ENCODE measurements at regions not wholly inside any gene's neighbourhood (a gene's known extent, or its start where the extent isn't known, plus 50 kb on each side); places are given as distances from the start of the nearest gene placed in this dataset.

- Mint-ChIP-seq H3K36me3 (no peaks in the 10 kb centered on the region), H3K27ac (no peak overlapping the region), H3K9me3 (peaks cover 3 to 15% (median 9%) of the 10 kb centered on the region in 7 donors), H3K27me3 (ENCODE audit: low read depth in 3 of 3) (no peaks in the 10 kb centered on the region), H3K4me3 (no peak overlapping the region), H3K4me1 (no peaks in the 10 kb centered on the region)
- no peak for TF ChIP-seq CTCF (IDR thresholded peaks at IDR 0.05)
- Histone ChIP-seq H3K9ac (ENCODE audit: insufficient read depth, low read length, poor library complexity, severe bottlenecking) (no peak overlapping the region), H4K20me1 (ENCODE audit: insufficient read depth, low read length) (no peaks in the 10 kb centered on the region), H3K4me2 (replicated peaks; ENCODE audit: extremely low read depth, low read length, poor library complexity, severe bottlenecking) (no peak overlapping the region), H2AFZ (ENCODE audit: insufficient read depth, low read depth, low read length, poor library complexity, severe bottlenecking) (no peak overlapping the region), H3K9me3 (replicated peaks in 1 of 2; ENCODE audit: control insufficient read depth in 1 of 2, insufficient read depth in 1 of 2, low read length in 2 of 2) (peaks cover 0 to 7% of the 10 kb centered on the region in 2 donors), H3K79me2 (ENCODE audit: insufficient read depth, low read length) (no peaks in the 10 kb centered on the region), H3K27me3 (ENCODE audit: control insufficient read depth in 2 of 2, insufficient read depth in 2 of 2, low read length in 2 of 2) (no peaks in the 10 kb centered on the region), H3K4me3 (replicated peaks in 1 of 3; ENCODE audit: low read depth in 2 of 3, low read length in 3 of 3) (no peak overlapping the region), H3K36me3 (replicated peaks in 1 of 2; ENCODE audit: control insufficient read depth in 1 of 2, insufficient read depth in 2 of 2, low read length in 2 of 2) (no peaks in the 10 kb centered on the region), H3K27ac (ENCODE audit: low read depth in 1 of 2, low read length in 2 of 2) (no peak overlapping the region), H3K4me1 (ENCODE audit: control insufficient read depth in 1 of 2, insufficient read depth in 2 of 2, low read length in 2 of 2) (no peaks in the 10 kb centered on the region)
- no peak for DNase-seq
- WGBS (ENCODE audit: insufficient coverage), result no CpG with 5 or more reads among the region's 1 CpG
- intact Hi-C loops (cut with micrococcal nuclease), result no loop called here
Observed at GRCh38 chr2:66000901-66001300, 434.0 kb upstream of the MEIS1 start.

DNA sequence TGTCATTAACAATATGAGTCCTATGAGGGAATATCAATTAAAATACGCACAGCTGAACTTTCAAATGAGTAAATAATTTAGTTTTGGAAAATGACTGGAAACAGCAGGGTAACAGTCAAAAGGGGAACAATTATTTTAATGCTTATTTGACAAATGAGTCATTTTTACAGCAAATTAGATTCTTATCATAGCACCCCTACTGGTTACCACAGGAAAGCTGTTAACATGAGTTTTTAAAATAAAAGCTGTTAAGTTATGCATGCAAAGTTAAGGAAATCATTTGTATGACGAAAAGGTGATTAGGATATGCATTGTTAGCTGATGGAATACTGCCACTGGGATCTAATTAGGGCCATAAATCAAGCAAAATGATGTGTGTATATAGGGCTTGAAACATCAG, 435.1 kb upstream of the MEIS1 start:
- Histone ChIP-seq H3K36me3 (replicated peaks in 1 of 2; ENCODE audit: control insufficient read depth in 1 of 2, insufficient read depth in 2 of 2, low read length in 2 of 2) (no peaks in the 10 kb centered on the region), H3K27ac (ENCODE audit: low read depth in 1 of 2, low read length in 2 of 2) (no peak overlapping the region), H4K20me1 (ENCODE audit: insufficient read depth, low read length) (no peaks in the 10 kb centered on the region), H3K9ac (ENCODE audit: insufficient read depth, low read length, poor library complexity, severe bottlenecking) (no peak overlapping the region), H3K4me2 (replicated peaks; ENCODE audit: extremely low read depth, low read length, poor library complexity, severe bottlenecking) (no peak overlapping the region), H2AFZ (ENCODE audit: insufficient read depth, low read depth, low read length, poor library complexity, severe bottlenecking) (no peak overlapping the region), H3K79me2 (ENCODE audit: insufficient read depth, low read length) (no peaks in the 10 kb centered on the region), H3K4me1 (ENCODE audit: control insufficient read depth in 1 of 2, insufficient read depth in 2 of 2, low read length in 2 of 2) (no peaks in the 10 kb centered on the region), H3K9me3 (replicated peaks in 1 of 2; ENCODE audit: control insufficient read depth in 1 of 2, insufficient read depth in 1 of 2, low read length in 2 of 2) (peaks cover 0 to 7% of the 10 kb centered on the region in 2 donors), H3K27me3 (ENCODE audit: control insufficient read depth in 2 of 2, insufficient read depth in 2 of 2, low read length in 2 of 2) (no peaks in the 10 kb centered on the region), H3K4me3 (replicated peaks in 1 of 3; ENCODE audit: low read depth in 2 of 3, low read length in 3 of 3) (no peak overlapping the region)
- Mint-ChIP-seq H3K9me3 (peaks cover 3 to 15% (median 9%) of the 10 kb centered on the region in 7 donors), H3K4me1 (no peaks in the 10 kb centered on the region), H3K4me3 (no peak overlapping the region), H3K36me3 (no peaks in the 10 kb centered on the region), H3K27ac (no peak overlapping the region), H3K27me3 (ENCODE audit: low read depth in 3 of 3) (no peaks in the 10 kb centered on the region)
- no peak for TF ChIP-seq CTCF (IDR thresholded peaks at IDR 0.05)
- WGBS (ENCODE audit: insufficient coverage), result 25% methylated on average over 1 of the region's 2 CpGs
- DNase-seq, result no peak
- intact Hi-C loops (cut with micrococcal nuclease), result no loop called here

Measured in CD14-positive monocyte (primary cell).